ENCODE measurements at regions not wholly inside any gene's neighbourhood (a gene's known extent, or its start where the extent isn't known, plus 50 kb on each side); places are given as distances from the start of the nearest gene placed in this dataset.

DNA sequence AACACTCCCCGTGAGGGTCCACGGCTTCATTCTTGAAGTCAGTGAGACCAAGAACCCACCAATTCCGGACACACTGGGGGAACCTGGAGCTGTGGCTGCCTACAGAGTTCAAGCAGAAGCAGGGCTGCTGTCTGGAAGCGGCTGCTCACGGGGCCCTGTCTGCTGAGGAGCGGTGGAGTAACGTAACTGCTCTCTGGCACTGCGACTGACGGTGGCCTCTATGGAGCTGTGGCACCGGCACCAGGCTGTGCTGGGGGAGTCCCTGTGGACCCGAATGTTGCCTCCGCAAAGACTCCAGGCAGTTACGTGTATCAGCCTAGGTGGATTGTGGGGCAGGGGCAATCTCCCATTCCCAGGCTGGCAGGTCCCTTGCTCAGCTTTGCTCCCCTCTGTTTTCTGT lies 703.3 kb upstream of the FRG1 start:
- TF ChIP-seq, protein P1, sequence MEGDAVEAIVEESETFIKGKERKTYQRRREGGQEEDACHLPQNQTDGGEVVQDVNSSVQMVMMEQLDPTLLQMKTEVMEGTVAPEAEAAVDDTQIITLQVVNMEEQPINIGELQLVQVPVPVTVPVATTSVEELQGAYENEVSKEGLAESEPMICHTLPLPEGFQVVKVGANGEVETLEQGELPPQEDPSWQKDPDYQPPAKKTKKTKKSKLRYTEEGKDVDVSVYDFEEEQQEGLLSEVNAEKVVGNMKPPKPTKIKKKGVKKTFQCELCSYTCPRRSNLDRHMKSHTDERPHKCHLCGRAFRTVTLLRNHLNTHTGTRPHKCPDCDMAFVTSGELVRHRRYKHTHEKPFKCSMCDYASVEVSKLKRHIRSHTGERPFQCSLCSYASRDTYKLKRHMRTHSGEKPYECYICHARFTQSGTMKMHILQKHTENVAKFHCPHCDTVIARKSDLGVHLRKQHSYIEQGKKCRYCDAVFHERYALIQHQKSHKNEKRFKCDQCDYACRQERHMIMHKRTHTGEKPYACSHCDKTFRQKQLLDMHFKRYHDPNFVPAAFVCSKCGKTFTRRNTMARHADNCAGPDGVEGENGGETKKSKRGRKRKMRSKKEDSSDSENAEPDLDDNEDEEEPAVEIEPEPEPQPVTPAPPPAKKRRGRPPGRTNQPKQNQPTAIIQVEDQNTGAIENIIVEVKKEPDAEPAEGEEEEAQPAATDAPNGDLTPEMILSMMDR (IDR thresholded peaks at IDR 0.05), result no peak
- TF ChIP-seq POLR2AphosphoS5 (IDR thresholded peaks at IDR 0.05) (no peak), POLR2A (IDR thresholded peaks at IDR 0.05) (no peak)
